ENCODE measurements at regions not wholly inside any gene's neighbourhood (a gene's known extent, or its start where the extent isn't known, plus 50 kb on each side); places are given as distances from the start of the nearest gene placed in this dataset.

DNA sequence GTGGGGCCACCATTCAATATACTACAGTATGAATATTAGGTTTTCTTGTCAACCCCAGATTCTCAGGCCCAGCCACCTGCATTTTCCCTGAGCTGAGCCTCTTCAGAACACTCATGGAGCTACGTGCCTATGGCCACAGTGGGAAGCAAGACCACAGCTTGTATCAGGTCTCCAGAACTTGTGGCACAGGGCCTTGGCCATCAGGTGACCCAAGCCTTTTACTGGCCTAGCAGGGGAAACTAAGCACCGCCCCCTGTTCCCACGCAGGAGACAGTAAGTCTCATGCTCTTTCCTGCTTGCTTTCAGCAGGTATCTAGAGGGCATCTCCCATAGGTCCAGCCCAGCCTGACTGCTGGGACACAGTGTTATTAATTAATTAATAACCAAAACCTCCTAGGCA lies 138.4 kb upstream of the MAMLD1 start:
- TF ChIP-seq, protein P1, sequence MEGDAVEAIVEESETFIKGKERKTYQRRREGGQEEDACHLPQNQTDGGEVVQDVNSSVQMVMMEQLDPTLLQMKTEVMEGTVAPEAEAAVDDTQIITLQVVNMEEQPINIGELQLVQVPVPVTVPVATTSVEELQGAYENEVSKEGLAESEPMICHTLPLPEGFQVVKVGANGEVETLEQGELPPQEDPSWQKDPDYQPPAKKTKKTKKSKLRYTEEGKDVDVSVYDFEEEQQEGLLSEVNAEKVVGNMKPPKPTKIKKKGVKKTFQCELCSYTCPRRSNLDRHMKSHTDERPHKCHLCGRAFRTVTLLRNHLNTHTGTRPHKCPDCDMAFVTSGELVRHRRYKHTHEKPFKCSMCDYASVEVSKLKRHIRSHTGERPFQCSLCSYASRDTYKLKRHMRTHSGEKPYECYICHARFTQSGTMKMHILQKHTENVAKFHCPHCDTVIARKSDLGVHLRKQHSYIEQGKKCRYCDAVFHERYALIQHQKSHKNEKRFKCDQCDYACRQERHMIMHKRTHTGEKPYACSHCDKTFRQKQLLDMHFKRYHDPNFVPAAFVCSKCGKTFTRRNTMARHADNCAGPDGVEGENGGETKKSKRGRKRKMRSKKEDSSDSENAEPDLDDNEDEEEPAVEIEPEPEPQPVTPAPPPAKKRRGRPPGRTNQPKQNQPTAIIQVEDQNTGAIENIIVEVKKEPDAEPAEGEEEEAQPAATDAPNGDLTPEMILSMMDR (IDR thresholded peaks at IDR 0.05): no peak
- no peak for TF ChIP-seq POLR2A (IDR thresholded peaks at IDR 0.05)

All from right lobe of liver (tissue), 4 donors.